ENCODE measurements at regions not wholly inside any gene's neighbourhood (a gene's known extent, or its start where the extent isn't known, plus 50 kb on each side); places are given as distances from the start of the nearest gene placed in this dataset.
"Not testable (repeated sequence)": the region's sequence is repeated elsewhere in the genome, so short reads cannot be mapped to it uniquely, and the experiment has no call there.

DNA sequence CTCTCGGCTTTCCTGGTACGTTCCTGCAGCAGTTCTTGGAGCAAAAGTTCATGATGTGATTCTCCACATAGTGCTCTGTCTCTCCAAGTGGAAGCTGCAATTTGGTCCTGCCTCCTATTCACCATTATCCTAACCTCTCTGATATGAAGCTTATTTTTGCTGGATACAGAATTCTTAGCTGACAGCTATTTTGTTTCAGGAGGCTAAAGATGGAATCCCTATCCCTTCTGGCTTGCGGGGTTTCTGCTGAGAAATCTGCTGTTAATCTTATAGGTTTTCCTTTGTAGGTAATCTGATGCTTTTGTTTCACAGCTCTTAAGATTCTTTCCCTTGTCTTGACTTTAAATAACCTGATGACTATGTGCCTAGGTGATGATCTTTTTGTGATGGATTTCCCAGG lies 181.6 kb upstream of the VLDLR start:
- ATAC-seq (ENCODE audit: low FRiP score) (no peak), DNase-seq (ENCODE audit: low spot score) (no peak)
- TF ChIP-seq, protein P1, sequence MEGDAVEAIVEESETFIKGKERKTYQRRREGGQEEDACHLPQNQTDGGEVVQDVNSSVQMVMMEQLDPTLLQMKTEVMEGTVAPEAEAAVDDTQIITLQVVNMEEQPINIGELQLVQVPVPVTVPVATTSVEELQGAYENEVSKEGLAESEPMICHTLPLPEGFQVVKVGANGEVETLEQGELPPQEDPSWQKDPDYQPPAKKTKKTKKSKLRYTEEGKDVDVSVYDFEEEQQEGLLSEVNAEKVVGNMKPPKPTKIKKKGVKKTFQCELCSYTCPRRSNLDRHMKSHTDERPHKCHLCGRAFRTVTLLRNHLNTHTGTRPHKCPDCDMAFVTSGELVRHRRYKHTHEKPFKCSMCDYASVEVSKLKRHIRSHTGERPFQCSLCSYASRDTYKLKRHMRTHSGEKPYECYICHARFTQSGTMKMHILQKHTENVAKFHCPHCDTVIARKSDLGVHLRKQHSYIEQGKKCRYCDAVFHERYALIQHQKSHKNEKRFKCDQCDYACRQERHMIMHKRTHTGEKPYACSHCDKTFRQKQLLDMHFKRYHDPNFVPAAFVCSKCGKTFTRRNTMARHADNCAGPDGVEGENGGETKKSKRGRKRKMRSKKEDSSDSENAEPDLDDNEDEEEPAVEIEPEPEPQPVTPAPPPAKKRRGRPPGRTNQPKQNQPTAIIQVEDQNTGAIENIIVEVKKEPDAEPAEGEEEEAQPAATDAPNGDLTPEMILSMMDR (IDR thresholded peaks at IDR 0.05) = no peak

DNA sequence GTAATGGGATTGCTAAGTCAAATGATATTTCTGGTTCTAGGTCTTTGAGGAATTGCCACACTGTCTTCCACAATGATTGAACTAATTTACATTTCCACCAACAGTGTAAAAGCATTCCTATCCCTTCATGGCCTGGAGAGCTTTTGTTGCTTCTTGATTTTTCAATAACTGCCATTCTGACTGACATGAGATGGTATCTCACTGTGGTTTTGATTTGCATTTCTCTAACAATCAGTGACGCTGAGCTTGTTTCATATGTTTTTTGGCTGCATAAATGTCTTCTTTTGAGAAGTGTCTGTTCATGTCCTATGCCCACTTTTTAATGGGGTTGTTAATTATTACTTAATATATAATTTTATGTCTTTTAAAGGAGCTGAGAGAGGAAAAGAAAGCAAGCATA lies 177.7 kb upstream of the VLDLR start:
- DNase-seq (ENCODE audit: low spot score); ATAC-seq (ENCODE audit: low FRiP score): not testable (repeated sequence)

DNA sequence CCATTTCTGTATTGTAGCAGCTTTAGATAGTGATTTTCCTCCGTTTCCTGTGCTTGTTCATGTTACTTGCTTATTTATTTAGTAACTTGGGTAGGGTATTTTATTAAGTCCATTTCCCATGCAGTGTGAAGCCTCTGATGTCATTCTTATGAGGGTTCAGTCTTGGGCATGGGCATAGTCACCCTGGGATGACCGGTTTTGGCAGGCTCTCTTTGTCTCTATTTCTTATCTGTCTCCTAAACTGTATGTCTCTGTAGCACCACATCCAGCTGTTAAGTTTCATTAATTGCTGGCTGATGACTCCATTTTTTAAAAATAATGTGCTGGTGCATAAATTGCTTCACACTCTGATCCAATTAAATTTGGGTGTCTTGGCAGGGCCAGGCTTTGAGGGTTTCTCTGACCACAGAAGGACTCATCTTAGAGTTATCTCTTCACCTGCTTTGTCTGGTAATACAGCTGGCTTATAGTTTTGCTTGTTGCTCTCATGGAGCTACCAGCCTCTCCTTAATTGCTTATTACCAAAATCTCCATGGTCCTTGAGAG lies 173.3 kb upstream of the VLDLR start:
- ATAC-seq (ENCODE audit: low FRiP score) = no peak
- DNase-seq (ENCODE audit: low spot score) = no peak
- TF ChIP-seq, protein P1 (IDR thresholded peaks at IDR 0.05) = no peak

DNA sequence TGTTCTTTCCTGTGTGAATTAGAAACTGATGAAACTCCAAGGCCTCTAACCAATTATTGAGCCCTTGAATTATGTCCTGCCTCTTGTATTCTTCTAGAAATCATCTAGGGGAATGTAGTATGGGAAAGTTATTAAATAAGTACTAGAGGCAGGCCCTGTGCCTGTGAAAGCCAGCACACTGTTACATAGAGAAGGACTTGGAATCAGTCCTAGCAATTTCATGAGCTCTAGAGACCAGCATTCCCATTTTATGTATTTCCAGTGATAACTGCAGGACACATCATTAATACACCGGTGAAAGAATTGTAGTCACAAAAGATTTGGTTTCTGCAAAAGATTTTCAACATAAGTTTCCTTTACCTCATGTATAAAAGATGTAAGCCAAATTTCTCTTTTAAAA lies 168.5 kb upstream of the VLDLR start:
- DNase-seq (ENCODE audit: low spot score) (no peak), ATAC-seq (ENCODE audit: low FRiP score) (no peak)
- TF ChIP-seq, protein P1 (IDR thresholded peaks at IDR 0.05) = no peak

DNA sequence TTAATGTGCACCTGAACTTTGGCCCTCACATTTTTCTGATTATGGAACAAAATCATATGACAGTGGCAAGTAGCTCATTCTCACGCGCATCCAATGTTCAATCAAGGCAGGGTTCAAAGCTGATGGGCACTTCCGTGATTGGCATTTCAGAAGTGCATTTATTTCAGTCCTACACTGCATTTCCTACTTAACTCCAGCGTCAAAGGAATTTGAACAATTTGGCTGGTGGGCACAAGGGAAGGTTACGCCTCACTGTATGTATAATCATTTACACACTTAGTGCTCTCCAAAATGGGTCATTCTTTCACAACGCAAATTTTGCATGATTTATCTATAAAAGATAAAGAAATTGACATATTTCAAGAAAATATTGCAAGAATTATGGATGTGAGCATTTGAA lies 167.9 kb upstream of the VLDLR start:
- ATAC-seq (ENCODE audit: low FRiP score) (no peak), DNase-seq (ENCODE audit: low spot score) (no peak)
- TF ChIP-seq, protein P1 (IDR thresholded peaks at IDR 0.05) = no peak

DNA sequence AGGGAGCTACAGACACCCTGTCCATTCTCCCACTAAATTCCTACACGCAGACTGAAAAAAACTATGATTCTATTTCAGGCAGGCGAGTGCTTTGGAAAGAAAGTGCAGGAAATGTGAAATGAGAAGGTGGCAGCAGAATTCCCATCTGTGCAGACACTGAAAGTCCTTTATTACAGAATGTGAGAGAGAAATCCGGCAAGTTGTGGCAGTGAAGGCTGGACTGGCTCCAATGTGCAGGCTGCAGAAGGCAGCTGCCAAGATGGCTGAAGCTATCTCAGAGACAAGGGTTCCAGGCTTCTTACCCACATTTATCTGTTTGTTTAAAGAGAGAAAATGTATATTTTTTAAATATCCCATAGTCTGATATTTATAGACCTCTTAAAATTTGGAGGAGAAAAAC lies 161.8 kb upstream of the VLDLR start:
- no peak for DNase-seq (ENCODE audit: low spot score)
- no peak for ATAC-seq (ENCODE audit: low FRiP score)
- TF ChIP-seq, protein P1 (IDR thresholded peaks at IDR 0.05) = no peak

DNA sequence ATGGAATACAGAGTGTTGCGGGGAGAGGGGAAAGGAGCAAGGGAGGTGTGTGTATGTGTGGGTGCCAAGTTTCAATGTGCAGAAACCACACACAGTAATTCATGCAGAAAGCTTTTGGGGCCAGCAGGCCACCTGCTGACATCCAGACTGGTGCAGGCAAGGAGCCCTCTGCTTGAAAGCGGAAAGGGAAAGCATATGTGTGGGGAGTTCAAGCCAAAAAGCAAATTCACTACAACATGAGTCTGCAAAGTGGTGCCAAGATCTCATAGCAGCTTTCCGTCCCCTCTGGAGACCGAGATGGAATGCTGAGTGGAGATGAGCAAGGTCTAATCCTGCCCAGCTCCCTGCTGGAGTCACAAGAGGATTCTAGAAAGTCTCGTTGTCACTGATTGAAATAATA lies 159.7 kb upstream of the VLDLR start:
- ATAC-seq (ENCODE audit: low FRiP score) (no peak), DNase-seq (ENCODE audit: low spot score) (no peak)
- TF ChIP-seq, protein P1 (IDR thresholded peaks at IDR 0.05) = no peak

DNA sequence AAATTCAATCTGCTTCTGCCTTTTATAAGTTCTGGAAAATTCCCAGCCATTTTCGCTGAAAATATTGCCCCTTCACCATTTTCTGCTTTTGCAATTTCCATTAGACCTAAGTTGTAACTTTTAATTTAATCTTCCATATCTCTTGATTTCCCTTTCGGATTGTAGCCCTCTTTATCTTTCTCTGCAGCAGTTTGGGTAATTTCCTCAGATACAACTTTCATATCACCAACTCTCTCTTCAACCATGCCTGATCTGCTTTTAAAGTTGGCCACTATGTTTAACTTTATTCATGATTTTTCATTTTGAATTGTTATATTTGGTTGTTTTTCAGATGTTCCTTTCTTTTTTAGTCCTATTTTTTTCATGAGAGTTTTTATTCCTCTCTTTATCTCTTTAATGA lies 157.0 kb upstream of the VLDLR start:
- no peak for ATAC-seq (ENCODE audit: low FRiP score)
- DNase-seq (ENCODE audit: low spot score) = no peak

More for the DNA sequence above, 157.0 kb upstream of the VLDLR start:
- TF ChIP-seq, protein P1 (IDR thresholded peaks at IDR 0.05) = no peak
